ENCODE measurements at regions not wholly inside any gene's neighbourhood (a gene's known extent, or its start where the extent isn't known, plus 50 kb on each side); places are given as distances from the start of the nearest gene placed in this dataset.

- POLR2A ChIA-PET = no interaction called here
- no peak for DNase-seq (ENCODE audit: low spot score)
- H3K9me3 Mint-ChIP-seq = no peaks in the 10 kb centered on the region
These were observed 373.6 kb upstream of the ST6GAL2 start for GRCh38 chr2:107259408-107260195.

DNA sequence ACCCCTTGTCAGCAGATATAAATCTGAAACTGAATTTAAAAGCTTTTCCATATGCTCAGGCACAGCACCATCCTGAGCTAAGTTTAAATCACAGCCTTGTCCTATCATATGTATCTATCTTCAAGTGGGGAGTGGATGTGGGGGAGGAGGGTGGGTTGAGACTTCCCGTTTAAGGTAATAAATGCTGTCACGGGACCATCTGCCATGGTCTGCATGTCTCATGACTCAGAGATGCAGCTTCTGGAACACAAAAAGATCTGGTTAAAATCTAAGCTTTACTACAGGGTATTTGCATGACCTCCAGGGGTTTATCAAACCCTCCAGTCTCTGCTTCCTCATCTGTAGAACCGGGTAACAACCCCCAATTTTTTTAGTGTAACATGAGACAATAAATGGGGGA is 377.7 kb upstream of the ST6GAL2 start:
- no peak overlapping the region for H3K27ac Mint-ChIP-seq
- no peaks in the 10 kb centered on the region for H3K27me3 Mint-ChIP-seq (ENCODE audit: low read depth)
- TF ChIP-seq FOXP4 (CRISPR knock-in tag; IDR thresholded peaks at IDR 0.05) (no peak), ZBTB21 (CRISPR knock-in tag; IDR thresholded peaks at IDR 0.05; ENCODE audit: borderline replicate concordance) (no peak), IRF1 (CRISPR knock-in tag; IDR thresholded peaks at IDR 0.05) (no peak), ETV6 (CRISPR knock-in tag; IDR thresholded peaks at IDR 0.05) (no peak)
- TF ChIP-seq, protein P1, sequence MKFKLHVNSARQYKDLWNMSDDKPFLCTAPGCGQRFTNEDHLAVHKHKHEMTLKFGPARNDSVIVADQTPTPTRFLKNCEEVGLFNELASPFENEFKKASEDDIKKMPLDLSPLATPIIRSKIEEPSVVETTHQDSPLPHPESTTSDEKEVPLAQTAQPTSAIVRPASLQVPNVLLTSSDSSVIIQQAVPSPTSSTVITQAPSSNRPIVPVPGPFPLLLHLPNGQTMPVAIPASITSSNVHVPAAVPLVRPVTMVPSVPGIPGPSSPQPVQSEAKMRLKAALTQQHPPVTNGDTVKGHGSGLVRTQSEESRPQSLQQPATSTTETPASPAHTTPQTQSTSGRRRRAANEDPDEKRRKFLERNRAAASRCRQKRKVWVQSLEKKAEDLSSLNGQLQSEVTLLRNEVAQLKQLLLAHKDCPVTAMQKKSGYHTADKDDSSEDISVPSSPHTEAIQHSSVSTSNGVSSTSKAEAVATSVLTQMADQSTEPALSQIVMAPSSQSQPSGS (CRISPR knock-in tag; IDR thresholded peaks at IDR 0.05; ENCODE audit: borderline replicate concordance, low read depth) = no peak
- ChIA-PET CTCF (no interaction called here), POLR2A (interaction anchor here (0.7 kb wide), 1 partner anchor 447 kb away, joined by 3 read pairs; no protein-coding TSS in a partner anchor)
- ATAC-seq = no peak
- no peaks in the 10 kb centered on the region for H3K36me3 Mint-ChIP-seq
- DNase-seq (ENCODE audit: low spot score) = no peak
- peaks cover 11% of the 10 kb centered on the region for H3K4me1 Mint-ChIP-seq
- H3K9me3 Mint-ChIP-seq = no peaks in the 10 kb centered on the region
- H3K4me3 Mint-ChIP-seq = no peak overlapping the region

More at GRCh38 chr2:107259408-107260195, 373.6 kb upstream of the ST6GAL2 start:
- Mint-ChIP-seq H3K4me3 (no peak overlapping the region), H3K27ac (no peak overlapping the region), H3K4me1 (peaks cover 13% of the 10 kb centered on the region), H3K36me3 (no peaks in the 10 kb centered on the region), H3K27me3 (ENCODE audit: low read depth) (no peaks in the 10 kb centered on the region)
- ATAC-seq = no peak
- TF ChIP-seq CREM (CRISPR knock-in tag; IDR thresholded peaks at IDR 0.05) (no peak), CBFB (CRISPR knock-in tag; IDR thresholded peaks at IDR 0.05; ENCODE audit: low read depth) (no peak), TP53 (CRISPR knock-in tag; IDR thresholded peaks at IDR 0.05) (no peak), IRF1 (CRISPR knock-in tag; IDR thresholded peaks at IDR 0.05) (no peak), FOXK1 (CRISPR knock-in tag; IDR thresholded peaks at IDR 0.05) (no peak), PRRX2 (CRISPR knock-in tag; IDR thresholded peaks at IDR 0.05) (no peak), MAX (CRISPR knock-in tag; IDR thresholded peaks at IDR 0.05) (no peak)
- TF ChIP-seq, protein P2, sequence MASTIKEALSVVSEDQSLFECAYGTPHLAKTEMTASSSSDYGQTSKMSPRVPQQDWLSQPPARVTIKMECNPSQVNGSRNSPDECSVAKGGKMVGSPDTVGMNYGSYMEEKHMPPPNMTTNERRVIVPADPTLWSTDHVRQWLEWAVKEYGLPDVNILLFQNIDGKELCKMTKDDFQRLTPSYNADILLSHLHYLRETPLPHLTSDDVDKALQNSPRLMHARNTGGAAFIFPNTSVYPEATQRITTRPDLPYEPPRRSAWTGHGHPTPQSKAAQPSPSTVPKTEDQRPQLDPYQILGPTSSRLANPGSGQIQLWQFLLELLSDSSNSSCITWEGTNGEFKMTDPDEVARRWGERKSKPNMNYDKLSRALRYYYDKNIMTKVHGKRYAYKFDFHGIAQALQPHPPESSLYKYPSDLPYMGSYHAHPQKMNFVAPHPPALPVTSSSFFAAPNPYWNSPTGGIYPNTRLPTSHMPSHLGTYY (CRISPR knock-in tag; IDR thresholded peaks at IDR 0.05) = no peak
- TF ChIP-seq, protein P3, sequence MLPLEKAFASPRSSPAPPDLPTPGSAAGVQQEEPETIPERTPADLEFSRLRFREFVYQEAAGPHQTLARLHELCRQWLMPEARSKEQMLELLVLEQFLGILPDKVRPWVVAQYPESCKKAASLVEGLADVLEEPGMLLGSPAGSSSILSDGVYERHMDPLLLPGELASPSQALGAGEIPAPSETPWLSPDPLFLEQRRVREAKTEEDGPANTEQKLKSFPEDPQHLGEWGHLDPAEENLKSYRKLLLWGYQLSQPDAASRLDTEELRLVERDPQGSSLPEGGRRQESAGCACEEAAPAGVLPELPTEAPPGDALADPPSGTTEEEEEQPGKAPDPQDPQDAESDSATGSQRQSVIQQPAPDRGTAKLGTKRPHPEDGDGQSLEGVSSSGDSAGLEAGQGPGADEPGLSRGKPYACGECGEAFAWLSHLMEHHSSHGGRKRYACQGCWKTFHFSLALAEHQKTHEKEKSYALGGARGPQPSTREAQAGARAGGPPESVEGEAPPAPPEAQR (CRISPR knock-in tag; IDR thresholded peaks at IDR 0.05) = no peak
- TF ChIP-seq, protein P4, sequence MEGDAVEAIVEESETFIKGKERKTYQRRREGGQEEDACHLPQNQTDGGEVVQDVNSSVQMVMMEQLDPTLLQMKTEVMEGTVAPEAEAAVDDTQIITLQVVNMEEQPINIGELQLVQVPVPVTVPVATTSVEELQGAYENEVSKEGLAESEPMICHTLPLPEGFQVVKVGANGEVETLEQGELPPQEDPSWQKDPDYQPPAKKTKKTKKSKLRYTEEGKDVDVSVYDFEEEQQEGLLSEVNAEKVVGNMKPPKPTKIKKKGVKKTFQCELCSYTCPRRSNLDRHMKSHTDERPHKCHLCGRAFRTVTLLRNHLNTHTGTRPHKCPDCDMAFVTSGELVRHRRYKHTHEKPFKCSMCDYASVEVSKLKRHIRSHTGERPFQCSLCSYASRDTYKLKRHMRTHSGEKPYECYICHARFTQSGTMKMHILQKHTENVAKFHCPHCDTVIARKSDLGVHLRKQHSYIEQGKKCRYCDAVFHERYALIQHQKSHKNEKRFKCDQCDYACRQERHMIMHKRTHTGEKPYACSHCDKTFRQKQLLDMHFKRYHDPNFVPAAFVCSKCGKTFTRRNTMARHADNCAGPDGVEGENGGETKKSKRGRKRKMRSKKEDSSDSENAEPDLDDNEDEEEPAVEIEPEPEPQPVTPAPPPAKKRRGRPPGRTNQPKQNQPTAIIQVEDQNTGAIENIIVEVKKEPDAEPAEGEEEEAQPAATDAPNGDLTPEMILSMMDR (IDR thresholded peaks at IDR 0.05) = no peak
- CTCF ChIA-PET = no interaction called here
